Right lobe of liver (tissue), 6 donors: ENCODE measurements at regions not wholly inside any gene's neighbourhood (a gene's known extent, or its start where the extent isn't known, plus 50 kb on each side); places are given as distances from the start of the nearest gene placed in this dataset.

Experiments used
- ATAC-seq, 4 donors: fragments of 200-7000 bp; cut with Tn5 transposase; one replicate each; pipeline ENCODE4 v1.9.1; 2020; ENCODE audit warnings: mild to moderate bottlenecking in 4 of 4, moderate library complexity in 4 of 4
- DNase-seq, 3 donors: peaks; one replicate each; pipeline ENCODE4 v3.0.0-alpha.2; 2020
- H3K27ac ChIP-seq, 3 donors: fragments of 200-600 bp; one replicate each; pipeline ENCODE4 v1.8.0; 2022
- H3K27me3 ChIP-seq, 2 donors: fragments of 200-600 bp; one replicate each; pipeline ENCODE4 v1.8.0; 2022
- H3K36me3 ChIP-seq, 4 donors: fragments of 200-600 bp; sonication (generic) in 1 of 4; one replicate each; pipeline versions ENCODE4 v1.5.1 to v1.8.0; 2017 to 2022; ENCODE audit warnings: control low read depth in 1 of 4
- H3K4me1 ChIP-seq, 4 donors: fragments of 200-600 bp; sonication (generic) in 1 of 4; one replicate each; pipeline versions ENCODE4 v1.5.1 to v1.8.0; 2017 to 2022; ENCODE audit warnings: control low read depth in 1 of 4
- H3K4me3 ChIP-seq, 3 donors: fragments of 200-600 bp; one replicate each; pipeline ENCODE4 v1.8.0; 2022
- H3K9me3 ChIP-seq, 4 donors: fragments of 200-600 bp; sonication (generic) in 1 of 4; one replicate each; pipeline versions ENCODE4 v1.5.1 to v1.8.0; 2017 to 2022; ENCODE audit warnings: control low read depth in 1 of 4
- POLR2A ChIP-seq: fragments of 450-650 bp; IDR thresholded peaks from one replicate; pipeline ENCODE4 v1.6.1; 2017; ENCODE audit warnings: antibody characterized with exemption, mild to moderate bottlenecking
- WGBS: methylation state at CpG from one replicate; pipeline ENCODE4 v1.1.6; 2018; ENCODE audit warnings: low coverage, low lambda C conversion rate; ENCODE audit not compliant: insufficient coverage; ENCODE audit errors: missing lambda C conversion rate; 5-methylcytosine and 5-hydroxymethylcytosine counted together
- intact Hi-C, 2 donors: fragments of 100-400 bp; cut with DNase I; formaldehyde crosslinking; loops; one replicate each; pipeline versions ENCODE4 v1.11.2 to v1.14.1; 2022
- TF ChIP-seq, protein P1 (sequence below), 4 donors: fragments of 200-600 bp in 3 of 4; fragments of 450-650 bp in 1 of 4; IDR thresholded peaks; one replicate each; pipeline versions ENCODE4 v1.5.1 to v1.8.0; 2016 to 2022; ENCODE audit warnings: antibody characterized with exemption in 4 of 4, mild to moderate bottlenecking in 2 of 4
- donor health status: DM: no; HTN: yes; CAD: no.
- donor health status: DM: no; HTN: no; CAD: no.
- donor health status: DM: no; HTN: no; CAD: no.
- donor health status: DM: no; HTN: yes; CAD: no.
- donor health status: DM: no; HTN: yes; CAD: no.

DNA sequence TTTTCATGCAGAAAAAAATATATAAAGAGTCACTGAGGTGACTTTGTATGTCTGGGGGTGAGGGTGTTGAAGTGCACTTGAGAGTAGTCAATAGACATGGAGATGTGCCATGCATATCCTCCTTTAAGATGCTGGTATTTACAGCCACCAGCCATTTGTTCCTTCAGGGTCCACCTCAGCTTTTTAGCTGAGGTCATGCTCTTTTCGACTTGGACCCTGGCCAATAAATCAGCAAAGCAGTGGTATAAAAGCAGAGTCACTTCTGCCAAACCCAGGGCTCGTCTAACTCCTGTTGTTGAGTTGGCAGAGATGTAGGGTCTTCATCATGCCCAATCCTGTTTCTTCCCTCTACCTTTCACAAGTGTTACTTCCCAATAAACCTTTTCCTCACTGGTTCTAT, 75.1 kb upstream of the OSTN start:
- H3K36me3 ChIP-seq: no peaks in the 10 kb centered on the region
- DNase-seq: no peak
- intact Hi-C loops: no loop called here
- H3K4me3 ChIP-seq: no peak overlapping the region
- H3K27ac ChIP-seq: no peak overlapping the region
- WGBS: 9% methylated on average over 1 of the region's 2 CpGs
- TF ChIP-seq POLR2A: no peak
- TF ChIP-seq, protein P1, sequence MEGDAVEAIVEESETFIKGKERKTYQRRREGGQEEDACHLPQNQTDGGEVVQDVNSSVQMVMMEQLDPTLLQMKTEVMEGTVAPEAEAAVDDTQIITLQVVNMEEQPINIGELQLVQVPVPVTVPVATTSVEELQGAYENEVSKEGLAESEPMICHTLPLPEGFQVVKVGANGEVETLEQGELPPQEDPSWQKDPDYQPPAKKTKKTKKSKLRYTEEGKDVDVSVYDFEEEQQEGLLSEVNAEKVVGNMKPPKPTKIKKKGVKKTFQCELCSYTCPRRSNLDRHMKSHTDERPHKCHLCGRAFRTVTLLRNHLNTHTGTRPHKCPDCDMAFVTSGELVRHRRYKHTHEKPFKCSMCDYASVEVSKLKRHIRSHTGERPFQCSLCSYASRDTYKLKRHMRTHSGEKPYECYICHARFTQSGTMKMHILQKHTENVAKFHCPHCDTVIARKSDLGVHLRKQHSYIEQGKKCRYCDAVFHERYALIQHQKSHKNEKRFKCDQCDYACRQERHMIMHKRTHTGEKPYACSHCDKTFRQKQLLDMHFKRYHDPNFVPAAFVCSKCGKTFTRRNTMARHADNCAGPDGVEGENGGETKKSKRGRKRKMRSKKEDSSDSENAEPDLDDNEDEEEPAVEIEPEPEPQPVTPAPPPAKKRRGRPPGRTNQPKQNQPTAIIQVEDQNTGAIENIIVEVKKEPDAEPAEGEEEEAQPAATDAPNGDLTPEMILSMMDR (IDR thresholded peaks at IDR 0.05): no peak
- H3K9me3 ChIP-seq: no peaks in the 10 kb centered on the region
- H3K27me3 ChIP-seq: no peaks in the 10 kb centered on the region
- no peak for ATAC-seq
- no peaks in the 10 kb centered on the region for H3K4me1 ChIP-seq

- Histone ChIP-seq H3K4me1 (no peaks in the 10 kb centered on the region), H3K27me3 (no peaks in the 10 kb centered on the region), H3K9me3 (no peaks in the 10 kb centered on the region), H3K36me3 (no peaks in the 10 kb centered on the region), H3K27ac (no peak overlapping the region), H3K4me3 (no peak overlapping the region)
- ATAC-seq: no peak
- TF ChIP-seq, protein P1 (IDR thresholded peaks at IDR 0.05): no peak
- TF ChIP-seq POLR2A: no peak
- intact Hi-C loops: no loop called here
- no peak for DNase-seq
These were observed 75.8 kb upstream of the OSTN start for GRCh38 chr3:191123231-191123630.

DNA sequence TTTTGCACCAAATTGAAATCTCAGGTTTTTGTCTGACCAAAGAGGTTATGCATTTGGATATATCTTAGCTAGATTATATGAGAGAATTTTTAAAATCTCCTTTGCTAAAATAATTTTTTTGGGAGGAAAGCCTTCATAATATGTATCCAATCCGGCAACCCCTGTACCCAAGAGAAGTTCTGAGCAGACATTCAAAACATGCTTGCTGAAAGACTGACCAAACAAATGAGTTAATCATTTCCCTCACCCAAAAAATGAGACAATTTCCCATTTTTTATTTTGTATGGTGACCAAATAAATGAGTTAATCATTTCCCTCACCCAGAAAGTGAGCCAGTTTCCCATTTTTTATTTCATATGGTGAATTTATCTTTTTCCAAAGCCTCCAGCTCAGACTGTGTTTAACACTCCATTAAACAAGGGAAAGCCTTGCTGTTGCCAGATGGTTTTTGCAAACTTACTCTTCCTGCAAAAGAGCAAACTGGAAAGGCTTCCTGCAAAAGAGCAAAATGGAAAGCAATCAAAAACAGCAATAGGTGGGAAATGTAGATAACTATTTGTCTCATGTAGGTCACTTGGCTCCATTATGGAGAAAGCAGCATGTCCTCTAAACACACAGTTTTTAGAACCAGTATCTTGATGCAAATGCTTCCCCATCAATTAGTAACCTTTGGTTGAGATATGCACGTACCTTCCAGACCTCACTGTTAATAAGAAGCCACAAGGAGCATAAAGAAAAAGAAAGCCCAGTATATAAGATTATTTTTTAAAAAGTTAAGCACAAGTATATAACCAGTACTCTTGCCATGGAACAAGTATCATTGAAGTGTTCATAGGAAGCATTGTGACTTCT, 78.4 kb upstream of the OSTN start:
- no peak for ATAC-seq
- no peaks in the 10 kb centered on the region for H3K4me1 ChIP-seq
- intact Hi-C loops: no loop called here
- H3K4me3 ChIP-seq: no peak overlapping the region
- H3K27ac ChIP-seq: no peak overlapping the region
- H3K27me3 ChIP-seq: no peaks in the 10 kb centered on the region
- no peak for DNase-seq
- TF ChIP-seq, protein P1 (IDR thresholded peaks at IDR 0.05): no peak
- no peak for TF ChIP-seq POLR2A
- H3K36me3 ChIP-seq: no peaks in the 10 kb centered on the region
- 35% methylated on average over 2 of the region's 2 CpGs for WGBS
- H3K9me3 ChIP-seq: no peaks in the 10 kb centered on the region

DNA sequence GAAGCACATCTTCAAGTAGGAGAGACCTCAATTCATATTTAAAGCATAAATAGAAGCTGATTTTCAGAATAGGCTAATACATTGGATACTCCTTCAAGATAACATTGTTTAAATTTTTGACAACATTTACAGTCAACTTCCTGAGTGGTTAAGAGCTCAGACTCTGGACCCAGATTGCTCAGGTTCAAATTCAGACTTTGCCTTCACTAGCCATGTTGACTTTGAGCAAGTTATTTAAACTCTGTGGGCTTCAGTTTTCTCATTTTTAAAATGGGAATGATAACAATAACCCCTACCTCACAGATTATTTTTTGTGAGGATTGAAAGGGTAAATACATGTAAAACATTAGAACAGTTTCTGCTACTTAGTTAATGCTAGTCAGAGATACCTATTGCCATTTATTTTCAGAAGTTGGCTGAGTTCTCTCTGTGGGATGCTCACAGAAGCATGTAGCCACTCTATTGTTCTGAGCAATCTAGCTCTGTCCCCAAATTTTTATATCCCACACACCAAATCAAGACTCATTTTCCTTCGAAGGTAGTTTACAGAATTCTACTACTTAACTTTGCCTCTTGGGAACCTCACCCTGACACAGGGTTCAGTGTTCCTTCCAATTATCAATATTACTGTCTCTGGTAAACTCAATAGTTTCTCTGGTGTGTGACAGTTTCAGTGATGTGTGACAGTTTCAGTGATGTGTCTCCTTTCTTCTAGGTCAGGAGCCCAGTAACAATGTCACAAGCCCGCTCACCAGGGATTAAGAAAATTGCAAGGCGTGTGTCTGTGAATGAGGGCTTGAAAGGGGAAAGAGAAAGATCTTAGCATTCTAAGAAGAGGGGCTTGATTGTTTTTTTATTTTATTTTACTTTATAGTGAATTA, 79.4 kb upstream of the OSTN start:
- no peaks in the 10 kb centered on the region for H3K36me3 ChIP-seq
- intact Hi-C loops: no loop called here
- no peak for TF ChIP-seq POLR2A
- TF ChIP-seq, protein P1 (IDR thresholded peaks at IDR 0.05): no peak
- 36% methylated on average over 3 of the region's 3 CpGs for WGBS
- DNase-seq (no peak), ATAC-seq (no peak)
- H3K27ac ChIP-seq: no peak overlapping the region
- H3K4me1 ChIP-seq: no peaks in the 10 kb centered on the region
- H3K4me3 ChIP-seq: no peak overlapping the region
- H3K9me3 ChIP-seq: no peaks in the 10 kb centered on the region
- H3K27me3 ChIP-seq: no peaks in the 10 kb centered on the region
